ENCODE measurements at regions not wholly inside any gene's neighbourhood (a gene's known extent, or its start where the extent isn't known, plus 50 kb on each side); places are given as distances from the start of the nearest gene placed in this dataset.

- no peak for TF ChIP-seq POLR2A (IDR thresholded peaks at IDR 0.05)
- TF ChIP-seq, protein P1, sequence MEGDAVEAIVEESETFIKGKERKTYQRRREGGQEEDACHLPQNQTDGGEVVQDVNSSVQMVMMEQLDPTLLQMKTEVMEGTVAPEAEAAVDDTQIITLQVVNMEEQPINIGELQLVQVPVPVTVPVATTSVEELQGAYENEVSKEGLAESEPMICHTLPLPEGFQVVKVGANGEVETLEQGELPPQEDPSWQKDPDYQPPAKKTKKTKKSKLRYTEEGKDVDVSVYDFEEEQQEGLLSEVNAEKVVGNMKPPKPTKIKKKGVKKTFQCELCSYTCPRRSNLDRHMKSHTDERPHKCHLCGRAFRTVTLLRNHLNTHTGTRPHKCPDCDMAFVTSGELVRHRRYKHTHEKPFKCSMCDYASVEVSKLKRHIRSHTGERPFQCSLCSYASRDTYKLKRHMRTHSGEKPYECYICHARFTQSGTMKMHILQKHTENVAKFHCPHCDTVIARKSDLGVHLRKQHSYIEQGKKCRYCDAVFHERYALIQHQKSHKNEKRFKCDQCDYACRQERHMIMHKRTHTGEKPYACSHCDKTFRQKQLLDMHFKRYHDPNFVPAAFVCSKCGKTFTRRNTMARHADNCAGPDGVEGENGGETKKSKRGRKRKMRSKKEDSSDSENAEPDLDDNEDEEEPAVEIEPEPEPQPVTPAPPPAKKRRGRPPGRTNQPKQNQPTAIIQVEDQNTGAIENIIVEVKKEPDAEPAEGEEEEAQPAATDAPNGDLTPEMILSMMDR (IDR thresholded peaks at IDR 0.05): no peak
Measured at GRCh38 chr18:28804512-28805202, 627.7 kb upstream of the CDH2 start.
